Right renal cortex interstitium (tissue), 3 donors: ENCODE measurements at regions not wholly inside any gene's neighbourhood (a gene's known extent, or its start where the extent isn't known, plus 50 kb on each side); places are given as distances from the start of the nearest gene placed in this dataset.

Experiments used
- DNase-seq, 3 donors: peaks; one replicate each; pipeline ENCODE4 v3.0.0-alpha.2; 2013; ENCODE audit warnings: low read depth in 3 of 3, low spot score in 2 of 3

DNA sequence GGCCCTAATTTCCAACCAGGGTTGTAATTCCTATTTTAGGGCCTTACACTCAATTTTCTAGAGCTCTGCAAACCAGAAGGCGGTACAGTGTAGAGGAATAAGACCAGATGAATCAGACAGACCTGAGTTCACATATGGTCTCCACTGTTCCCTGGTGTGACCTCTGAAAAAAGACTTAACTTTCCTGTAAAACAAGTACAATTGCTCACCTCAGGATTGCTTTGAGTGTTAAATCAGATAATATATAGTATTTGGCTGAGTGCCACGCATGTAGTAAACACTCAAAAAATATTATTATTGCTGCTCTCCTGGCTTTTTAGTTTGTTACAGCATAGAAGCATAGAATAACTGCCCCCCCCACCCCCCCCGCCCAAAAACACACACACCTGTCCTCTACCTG, 51.0 kb upstream of the STT3B start:
- DNase-seq = no peak

DNA sequence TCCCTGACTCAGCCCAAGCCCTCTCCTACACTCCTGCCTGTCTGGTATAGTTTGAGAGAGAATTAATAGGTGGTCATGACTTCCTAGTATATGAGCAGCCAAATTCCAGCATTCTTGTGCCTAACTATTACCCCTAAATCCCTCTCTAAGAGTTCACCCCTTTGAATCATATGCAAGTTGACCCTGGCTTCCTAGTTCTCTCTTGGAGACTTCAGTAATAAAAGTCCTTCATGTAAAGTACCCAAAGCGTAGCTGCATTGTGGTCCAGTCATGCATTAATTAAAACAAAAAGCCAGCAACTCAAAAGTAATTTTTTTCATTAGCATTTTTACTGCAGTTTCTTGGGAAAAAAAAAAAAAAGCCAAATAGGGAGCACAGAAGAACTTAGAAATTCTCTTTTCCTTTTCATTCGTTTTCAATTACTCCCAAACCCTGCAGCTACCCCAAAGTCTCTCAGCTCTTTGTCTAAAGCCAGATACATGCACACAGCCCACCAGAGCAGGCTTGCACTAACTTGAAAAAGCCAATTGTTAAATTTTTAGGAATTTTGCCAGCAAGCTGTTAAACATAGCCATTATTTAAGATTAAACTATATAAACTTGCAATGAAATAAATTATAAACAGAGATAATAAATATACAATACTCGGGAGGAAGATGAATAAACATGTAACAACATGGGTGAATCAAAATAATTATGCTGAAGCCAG, 50.1 kb upstream of the STT3B start:
- DNase-seq = peak in 2 of 3 donors; percentile 24 to 29
